G401 (cell line): ENCODE measurements at regions not wholly inside any gene's neighbourhood (a gene's known extent, or its start where the extent isn't known, plus 50 kb on each side); places are given as distances from the start of the nearest gene placed in this dataset.

Source experiments
- DNase-seq: peaks from one replicate; pipeline ENCODE4 v3.0.0-alpha.2; 2015; ENCODE audit warnings: low spot score
- in situ Hi-C: cut with HindIII; loops from 2 replicates; pipeline ENCODE4 v1.10.0; 2016; ENCODE audit warnings: low sequenced_read_pairs, mixed read lengths

GRCh38 chr5:125489146-125489545 is 742.7 kb upstream of the ZNF608 start:
- in situ Hi-C loops = no loop called here
- DNase-seq = no peak

GRCh38 chr5:125491986-125492492 is 745.6 kb upstream of the ZNF608 start:
- in situ Hi-C loops = no loop called here
- DNase-seq = no peak

GRCh38 chr5:125492977-125493376 is 746.5 kb upstream of the ZNF608 start:
- in situ Hi-C loops = no loop called here
- DNase-seq = no peak

GRCh38 chr5:125496393-125496792 is 750.0 kb upstream of the ZNF608 start:
- in situ Hi-C loops = no loop called here

GRCh38 chr5:125497651-125498050 is 751.2 kb upstream of the ZNF608 start:
- no peak for DNase-seq
- in situ Hi-C loops = no loop called here

More at GRCh38 chr5:125496393-125496792, 750.0 kb upstream of the ZNF608 start:
- DNase-seq = no peak

GRCh38 chr5:125499636-125500332 is 753.3 kb upstream of the ZNF608 start:
- in situ Hi-C loops = no loop called here
- DNase-seq = peak; percentile 15

GRCh38 chr5:125501396-125501795 is 755.0 kb upstream of the ZNF608 start:
- no peak for DNase-seq
- in situ Hi-C loops = no loop called here

GRCh38 chr5:125503946-125504345 is 757.5 kb upstream of the ZNF608 start:
- no peak for DNase-seq
- in situ Hi-C loops = no loop called here

- DNase-seq = no peak
- in situ Hi-C loops = no loop called here
Measured at GRCh38 chr5:125505115-125505514, 758.7 kb upstream of the ZNF608 start.

- DNase-seq = no peak
- in situ Hi-C loops = no loop called here
Measured at GRCh38 chr5:125506124-125506523, 759.7 kb upstream of the ZNF608 start.

GRCh38 chr5:125508225-125508624 is 761.8 kb upstream of the ZNF608 start:
- DNase-seq = no peak
- in situ Hi-C loops = no loop called here

GRCh38 chr5:125510651-125511050 is 764.2 kb upstream of the ZNF608 start:
- in situ Hi-C loops = no loop called here
- no peak for DNase-seq

GRCh38 chr5:125517973-125518550 is 771.6 kb upstream of the ZNF608 start:
- no peak for DNase-seq
- in situ Hi-C loops = no loop called here

- no peak for DNase-seq
Measured at GRCh38 chr5:125521289-125521688, 774.9 kb upstream of the ZNF608 start.

GRCh38 chr5:125525356-125525755 is 778.9 kb upstream of the ZNF608 start:
- no peak for DNase-seq

More at GRCh38 chr5:125521289-125521688, 774.9 kb upstream of the ZNF608 start:
- in situ Hi-C loops = no loop called here

GRCh38 chr5:125526966-125527365 is 780.5 kb upstream of the ZNF608 start:
- peak; percentile 8 for DNase-seq
- in situ Hi-C loops = no loop called here

More at GRCh38 chr5:125525356-125525755, 778.9 kb upstream of the ZNF608 start:
- in situ Hi-C loops = no loop called here

- in situ Hi-C loops = no loop called here
Measured at GRCh38 chr5:125528881-125529280, 782.4 kb upstream of the ZNF608 start.

GRCh38 chr5:125530833-125531615 is 784.6 kb upstream of the ZNF608 start:
- DNase-seq = no peak
- in situ Hi-C loops = no loop called here

More at GRCh38 chr5:125528881-125529280, 782.4 kb upstream of the ZNF608 start:
- DNase-seq = no peak

GRCh38 chr5:125536095-125536494 is 789.7 kb upstream of the ZNF608 start:
- DNase-seq = no peak
- in situ Hi-C loops = no loop called here

- DNase-seq = no peak
- in situ Hi-C loops = no loop called here
Measured at GRCh38 chr5:125536582-125536981, 790.1 kb upstream of the ZNF608 start.
